Activated CD8-positive, alpha-beta memory T cell treated with anti-CD3 and anti-CD28 coated beads, Interleukin-2, amount 10 ng/mL, durations not matched to agents 7 days and 5 days (primary cell): ENCODE measurements at regions not wholly inside any gene's neighbourhood (a gene's known extent, or its start where the extent isn't known, plus 50 kb on each side); places are given as distances from the start of the nearest gene placed in this dataset.

Experiments used
- ATAC-seq: fragments of 150-1000 bp; cut with Tn5 transposase; one replicate; pipeline ENCODE4 v1.10.0; 2021; ENCODE audit warnings: moderate library complexity
- CTCF ChIA-PET: fragments of 350-600 bp; sonication (Branson Sonifier 250); formaldehyde crosslinking; loops from one replicate; lab custom pipeline; 2021; ENCODE audit warnings: antibody characterized with exemption; lab: Charles Lee
- DNase-seq: peaks from one replicate; pipeline ENCODE4 v3.0.0-alpha.2; 2020
- H3K27ac Mint-ChIP-seq: one replicate; pipeline ENCODE4 v1.8.0; 2021; ENCODE audit warnings: mild to moderate bottlenecking, mixed read lengths
- H3K27me3 Mint-ChIP-seq: one replicate; pipeline ENCODE4 v1.8.0; 2021; ENCODE audit warnings: mixed read lengths
- H3K36me3 Mint-ChIP-seq: one replicate; pipeline ENCODE4 v1.8.0; 2021; ENCODE audit warnings: mild to moderate bottlenecking, mixed read lengths
- H3K4me1 Mint-ChIP-seq: one replicate; pipeline ENCODE4 v1.8.0; 2021; ENCODE audit warnings: mixed read lengths
- H3K4me3 Mint-ChIP-seq: one replicate; pipeline ENCODE4 v1.8.0; 2021; ENCODE audit warnings: mild to moderate bottlenecking, moderate library complexity, mixed read lengths
- H3K9me3 Mint-ChIP-seq: one replicate; pipeline ENCODE4 v1.8.0; 2022; ENCODE audit warnings: low read depth, mixed read lengths

- H3K27me3 Mint-ChIP-seq: no peaks in the 10 kb centered on the region
- ATAC-seq (no peak), DNase-seq (no peak)
- CTCF ChIA-PET: no interaction called here
- no peak overlapping the region for H3K4me3 Mint-ChIP-seq
- H3K9me3 Mint-ChIP-seq: peaks cover 1% of the 10 kb centered on the region
- H3K4me1 Mint-ChIP-seq: no peaks in the 10 kb centered on the region
- no peaks in the 10 kb centered on the region for H3K36me3 Mint-ChIP-seq
- H3K27ac Mint-ChIP-seq: no peak overlapping the region
These were observed 58.9 kb downstream of the DIRAS3 start for GRCh38 chr1:67991546-67991945.

- Mint-ChIP-seq H3K4me3 (no peak overlapping the region), H3K9me3 (peaks cover 1% of the 10 kb centered on the region), H3K36me3 (no peaks in the 10 kb centered on the region), H3K4me1 (no peaks in the 10 kb centered on the region), H3K27me3 (no peaks in the 10 kb centered on the region), H3K27ac (no peak overlapping the region)
- CTCF ChIA-PET: no interaction called here
- DNase-seq (no peak), ATAC-seq (no peak)
These were observed 62.4 kb downstream of the DIRAS3 start for GRCh38 chr1:67988066-67988465.

GRCh38 chr1:67987046-67987799 is 63.2 kb downstream of the DIRAS3 start:
- no peak for ATAC-seq
- CTCF ChIA-PET: no interaction called here
- no peaks in the 10 kb centered on the region for H3K27me3 Mint-ChIP-seq

GRCh38 chr1:67983867-67984266 is 66.6 kb downstream of the DIRAS3 start:
- no peak for DNase-seq
- no peak overlapping the region for H3K4me3 Mint-ChIP-seq
- H3K9me3 Mint-ChIP-seq: no peaks in the 10 kb centered on the region
- no peaks in the 10 kb centered on the region for H3K36me3 Mint-ChIP-seq
- H3K27ac Mint-ChIP-seq: no peak overlapping the region
- ATAC-seq: no peak
- CTCF ChIA-PET: no interaction called here
- no peaks in the 10 kb centered on the region for H3K27me3 Mint-ChIP-seq
- no peaks in the 10 kb centered on the region for H3K4me1 Mint-ChIP-seq

More at GRCh38 chr1:67987046-67987799, 63.2 kb downstream of the DIRAS3 start:
- H3K9me3 Mint-ChIP-seq: no peaks in the 10 kb centered on the region
- H3K36me3 Mint-ChIP-seq: no peaks in the 10 kb centered on the region
- H3K27ac Mint-ChIP-seq: no peak overlapping the region
- H3K4me3 Mint-ChIP-seq: no peak overlapping the region
- no peak for DNase-seq
- no peaks in the 10 kb centered on the region for H3K4me1 Mint-ChIP-seq

GRCh38 chr1:67980028-67980427 is 70.4 kb downstream of the DIRAS3 start:
- no peaks in the 10 kb centered on the region for H3K9me3 Mint-ChIP-seq
- ATAC-seq: no peak

GRCh38 chr1:67979532-67979931 is 70.9 kb downstream of the DIRAS3 start:
- DNase-seq (no peak), ATAC-seq (no peak)
- no peaks in the 10 kb centered on the region for H3K4me1 Mint-ChIP-seq
- no peak overlapping the region for H3K4me3 Mint-ChIP-seq
- no peak overlapping the region for H3K27ac Mint-ChIP-seq
- no peaks in the 10 kb centered on the region for H3K9me3 Mint-ChIP-seq
- no peaks in the 10 kb centered on the region for H3K27me3 Mint-ChIP-seq
- CTCF ChIA-PET: no interaction called here
- no peaks in the 10 kb centered on the region for H3K36me3 Mint-ChIP-seq

More at GRCh38 chr1:67980028-67980427, 70.4 kb downstream of the DIRAS3 start:
- CTCF ChIA-PET: no interaction called here
- Mint-ChIP-seq H3K4me3 (no peak overlapping the region), H3K27ac (no peak overlapping the region), H3K27me3 (no peaks in the 10 kb centered on the region), H3K4me1 (no peaks in the 10 kb centered on the region), H3K36me3 (no peaks in the 10 kb centered on the region)
- no peak for DNase-seq

GRCh38 chr1:67978890-67979516 is 71.4 kb downstream of the DIRAS3 start:
- Mint-ChIP-seq H3K27ac (no peak overlapping the region), H3K4me1 (no peaks in the 10 kb centered on the region), H3K4me3 (no peak overlapping the region), H3K36me3 (no peaks in the 10 kb centered on the region), H3K9me3 (no peaks in the 10 kb centered on the region), H3K27me3 (no peaks in the 10 kb centered on the region)
- CTCF ChIA-PET: no interaction called here
- DNase-seq (no peak), ATAC-seq (no peak)

- CTCF ChIA-PET: interaction anchor here (0.7 kb wide), 1 partner anchor 1161 kb away, joined by 3 read pairs; no protein-coding TSS in a partner anchor
- H3K27me3 Mint-ChIP-seq: no peaks in the 10 kb centered on the region
These were observed 72.7 kb downstream of the DIRAS3 start for GRCh38 chr1:67977756-67978155.

GRCh38 chr1:67973051-67973450 is 77.4 kb downstream of the DIRAS3 start:
- no peak overlapping the region for H3K27ac Mint-ChIP-seq
- no peaks in the 10 kb centered on the region for H3K27me3 Mint-ChIP-seq
- CTCF ChIA-PET: no interaction called here
- ATAC-seq: no peak
- H3K4me3 Mint-ChIP-seq: no peak overlapping the region
- DNase-seq: no peak
- H3K9me3 Mint-ChIP-seq: no peaks in the 10 kb centered on the region
- H3K36me3 Mint-ChIP-seq: no peaks in the 10 kb centered on the region
- H3K4me1 Mint-ChIP-seq: no peaks in the 10 kb centered on the region

More at GRCh38 chr1:67977756-67978155, 72.7 kb downstream of the DIRAS3 start:
- Mint-ChIP-seq H3K4me3 (no peak overlapping the region), H3K9me3 (no peaks in the 10 kb centered on the region), H3K27ac (no peak overlapping the region), H3K36me3 (no peaks in the 10 kb centered on the region), H3K4me1 (no peaks in the 10 kb centered on the region)
- ATAC-seq (no peak), DNase-seq (no peak)

GRCh38 chr1:67970088-67970487 is 80.3 kb downstream of the DIRAS3 start:
- Mint-ChIP-seq H3K36me3 (no peaks in the 10 kb centered on the region), H3K27me3 (no peaks in the 10 kb centered on the region), H3K4me3 (no peak overlapping the region), H3K27ac (no peak overlapping the region), H3K9me3 (no peaks in the 10 kb centered on the region), H3K4me1 (no peaks in the 10 kb centered on the region)
- CTCF ChIA-PET: no interaction called here
- no peak for DNase-seq
- ATAC-seq: no peak

- ATAC-seq (no peak), DNase-seq (no peak)
- Mint-ChIP-seq H3K27me3 (no peaks in the 10 kb centered on the region), H3K4me3 (no peak overlapping the region), H3K9me3 (no peaks in the 10 kb centered on the region), H3K4me1 (no peaks in the 10 kb centered on the region), H3K27ac (no peak overlapping the region), H3K36me3 (no peaks in the 10 kb centered on the region)
- CTCF ChIA-PET: no interaction called here
These were observed 81.0 kb downstream of the DIRAS3 start for GRCh38 chr1:67969446-67969845.

GRCh38 chr1:67966666-67967009 is 83.8 kb downstream of the DIRAS3 start:
- peaks cover 7% of the 10 kb centered on the region for H3K9me3 Mint-ChIP-seq
- ATAC-seq (no peak), DNase-seq (no peak)
- CTCF ChIA-PET: no interaction called here
- no peak overlapping the region for H3K4me3 Mint-ChIP-seq
- H3K27ac Mint-ChIP-seq: no peak overlapping the region
- no peaks in the 10 kb centered on the region for H3K27me3 Mint-ChIP-seq
- no peaks in the 10 kb centered on the region for H3K4me1 Mint-ChIP-seq
- H3K36me3 Mint-ChIP-seq: no peaks in the 10 kb centered on the region

GRCh38 chr1:67965995-67966665 is 84.3 kb downstream of the DIRAS3 start:
- Mint-ChIP-seq H3K36me3 (no peaks in the 10 kb centered on the region), H3K4me3 (no peak overlapping the region), H3K9me3 (peaks cover 7% of the 10 kb centered on the region), H3K27me3 (no peaks in the 10 kb centered on the region), H3K4me1 (no peaks in the 10 kb centered on the region), H3K27ac (no peak overlapping the region)
- CTCF ChIA-PET: no interaction called here
- ATAC-seq (no peak), DNase-seq (no peak)

- CTCF ChIA-PET: no interaction called here
- Mint-ChIP-seq H3K27ac (no peak overlapping the region), H3K4me3 (no peak overlapping the region), H3K36me3 (no peaks in the 10 kb centered on the region), H3K9me3 (peaks cover 7% of the 10 kb centered on the region), H3K27me3 (no peaks in the 10 kb centered on the region), H3K4me1 (no peaks in the 10 kb centered on the region)
- DNase-seq (no peak), ATAC-seq (no peak)
These were observed 87.2 kb downstream of the DIRAS3 start for GRCh38 chr1:67963263-67963662.
